GM21529 (cell line): ENCODE measurements at regions not wholly inside any gene's neighbourhood (a gene's known extent, or its start where the extent isn't known, plus 50 kb on each side); places are given as distances from the start of the nearest gene placed in this dataset.
"Not testable (repeated sequence)": the region's sequence is repeated elsewhere in the genome, so short reads cannot be mapped to it uniquely, and the experiment has no call there.

Experiments used
- ATAC-seq: cut with Tn5 transposase; IDR thresholded peaks from one replicate; pipeline ENCODE4 v1.9.1; 2021; ENCODE audit not compliant: unreplicated experiment

DNA sequence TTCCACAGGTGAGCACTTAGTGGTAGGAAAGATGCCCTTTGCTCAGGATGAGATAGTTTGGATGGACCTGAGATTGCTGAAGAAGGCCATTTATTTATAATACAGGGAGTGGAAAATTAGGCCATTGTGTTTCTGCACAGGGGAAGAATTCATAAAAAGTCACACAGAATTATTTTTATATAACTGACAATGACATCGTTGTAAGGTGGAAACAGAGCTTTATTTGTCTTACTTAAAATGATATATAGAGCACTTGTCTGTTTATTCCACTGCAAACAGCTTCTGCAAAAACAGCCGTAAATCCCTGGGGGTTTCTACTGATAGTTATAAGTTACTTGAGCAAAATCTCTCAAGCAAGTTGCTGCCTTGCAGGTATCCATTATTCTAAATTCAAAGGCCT is 158.1 kb upstream of the ZNF521 start:
- ATAC-seq: no peak

DNA sequence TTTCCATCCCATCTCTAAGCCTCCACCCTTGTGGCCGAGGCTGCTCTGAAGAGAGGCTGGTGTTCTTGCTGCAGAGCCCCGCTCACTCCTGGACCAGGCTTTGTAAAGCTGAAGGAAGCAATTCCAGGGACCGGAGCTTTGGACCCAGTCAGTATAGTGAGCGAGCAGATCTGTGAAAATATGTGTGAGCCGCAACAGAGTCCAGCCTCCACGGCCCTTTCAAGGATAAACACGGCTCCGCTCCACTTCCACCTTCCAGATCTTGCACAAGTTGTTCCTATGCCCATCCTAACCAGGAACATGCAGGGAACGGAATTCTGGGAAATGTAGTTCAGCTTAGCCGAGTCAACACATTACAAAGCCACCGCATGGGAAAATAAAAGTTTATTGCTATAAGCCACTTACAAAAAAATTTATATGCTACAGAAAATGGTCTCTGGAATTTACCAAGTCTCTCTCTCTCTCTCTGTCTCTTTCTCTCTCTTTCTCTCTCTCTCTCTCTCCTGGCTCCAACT is 151.7 kb upstream of the ZNF521 start:
- ATAC-seq: no peak

DNA sequence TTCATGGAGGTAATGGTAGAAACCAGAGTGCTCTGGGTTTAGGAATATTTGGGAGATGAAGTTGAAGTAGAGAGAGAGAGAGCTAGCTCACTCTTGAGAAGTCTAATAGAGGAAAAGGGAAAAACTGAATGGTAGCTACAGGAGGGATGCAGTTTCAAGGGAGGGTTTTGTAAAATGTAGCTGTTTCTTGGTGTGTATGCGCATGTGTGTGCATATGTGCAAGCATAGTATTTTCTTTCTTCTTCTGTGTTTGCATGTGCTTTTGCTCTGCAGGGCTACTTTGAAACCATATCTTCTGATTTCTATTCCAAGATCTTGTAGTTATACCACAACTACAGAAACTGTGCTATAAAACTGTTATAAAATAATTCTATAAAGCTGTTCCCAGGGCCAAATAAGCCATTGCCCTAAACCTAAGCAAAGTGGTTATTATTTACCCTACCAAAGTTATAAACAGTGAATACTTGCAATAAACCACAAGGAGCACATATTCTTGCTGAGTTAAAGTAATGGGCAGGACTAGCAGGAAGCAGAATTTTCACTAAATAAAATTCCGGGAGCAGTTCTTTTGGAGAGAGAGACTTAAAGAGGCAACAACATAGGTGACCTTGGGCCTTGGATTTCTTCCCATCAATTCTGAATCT is 145.3 kb upstream of the ZNF521 start:
- no peak for ATAC-seq

DNA sequence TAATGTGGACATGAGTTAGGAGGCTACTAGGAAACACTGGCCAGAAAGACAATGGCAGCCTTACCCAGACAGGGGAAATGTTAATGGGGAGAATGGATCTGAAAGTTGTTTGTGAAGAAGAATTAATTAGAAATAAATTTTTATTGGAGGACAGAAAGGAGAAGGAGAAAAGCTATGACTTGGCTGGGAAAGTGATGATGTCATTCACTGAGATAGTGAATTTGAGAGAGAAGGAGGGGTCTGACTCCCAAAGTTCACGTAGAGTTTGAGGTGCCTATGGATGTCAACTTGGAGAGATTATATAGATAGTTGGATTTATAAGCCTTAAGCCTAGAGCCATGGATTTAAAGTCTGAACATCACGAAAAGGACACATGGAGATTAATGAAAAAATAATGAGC is 144.6 kb upstream of the ZNF521 start:
- ATAC-seq: no peak

DNA sequence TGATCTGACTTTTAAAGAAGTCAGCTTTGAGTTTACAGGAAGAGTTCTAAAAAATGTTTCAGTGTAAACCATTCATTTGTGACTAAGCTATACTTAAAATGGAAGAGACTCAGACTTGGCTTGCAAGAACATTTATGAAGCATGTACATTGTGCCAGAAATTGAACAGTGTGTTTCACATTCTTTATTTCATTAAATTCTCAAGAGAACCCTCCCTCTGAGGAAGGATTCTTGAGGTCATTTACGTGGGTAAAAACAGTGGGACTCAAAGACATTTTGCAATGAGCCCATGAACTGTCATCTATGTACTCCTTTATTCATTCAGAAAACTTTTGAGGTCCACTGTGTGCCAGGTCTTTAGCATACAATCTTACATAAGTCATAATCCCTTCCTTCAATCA is 143.6 kb upstream of the ZNF521 start:
- ATAC-seq: no peak

DNA sequence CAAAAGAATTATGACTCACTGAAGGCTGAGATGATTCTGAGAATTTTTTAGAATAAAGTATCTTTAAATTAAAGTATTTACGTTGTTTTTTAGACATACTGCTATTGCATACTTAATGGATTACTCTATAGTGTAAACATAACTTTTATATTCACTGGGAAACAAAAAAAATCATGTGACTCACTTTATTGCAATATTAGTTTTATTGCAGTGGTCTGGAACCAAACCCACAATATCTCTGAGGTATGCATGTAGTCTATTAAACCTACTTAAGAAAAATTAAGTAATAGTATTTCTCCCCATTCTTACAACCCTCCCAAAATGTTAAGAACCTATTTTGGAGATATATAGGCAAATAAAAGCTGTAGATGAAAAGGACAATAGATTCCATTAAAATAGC is 142.9 kb upstream of the ZNF521 start:
- no peak for ATAC-seq

DNA sequence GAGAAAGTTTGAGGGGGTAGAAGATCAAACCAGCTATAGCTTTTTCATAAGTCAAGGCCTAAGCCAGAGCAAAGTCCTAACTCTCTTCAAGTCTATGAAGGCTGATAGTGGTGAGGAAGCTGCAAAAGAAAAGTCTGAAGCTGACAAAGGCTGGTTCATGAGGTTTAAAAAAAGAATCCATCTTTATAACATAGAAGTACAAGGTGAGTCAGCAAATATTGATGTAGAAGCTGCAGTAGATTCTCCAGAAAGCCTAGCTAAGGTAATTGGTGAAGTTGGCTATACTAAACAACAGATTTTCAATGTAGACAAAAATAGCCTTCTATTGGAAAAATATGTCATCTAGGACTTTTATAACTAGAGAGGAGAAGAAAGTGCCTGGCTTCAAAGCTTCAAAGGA is 141.4 kb upstream of the ZNF521 start:
- ATAC-seq: no peak

DNA sequence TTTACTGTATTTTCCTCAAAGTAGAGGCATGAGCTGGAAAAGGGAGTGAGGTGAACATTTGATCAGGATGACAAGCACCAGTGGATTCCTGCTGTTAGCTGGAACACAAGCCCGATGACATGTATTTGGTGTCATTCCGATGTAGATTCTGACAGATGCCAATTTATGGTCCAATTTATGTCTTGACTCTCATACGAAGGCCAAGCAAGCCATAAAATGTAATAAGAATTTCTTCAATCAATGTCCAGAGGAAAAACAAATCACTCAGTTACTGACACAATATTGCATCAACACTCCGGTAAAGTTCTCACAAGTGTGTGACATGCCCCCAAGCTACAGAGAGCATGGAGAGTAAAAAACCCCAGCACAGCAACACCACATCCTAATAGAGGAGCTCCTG is 138.3 kb upstream of the ZNF521 start:
- no peak for ATAC-seq

DNA sequence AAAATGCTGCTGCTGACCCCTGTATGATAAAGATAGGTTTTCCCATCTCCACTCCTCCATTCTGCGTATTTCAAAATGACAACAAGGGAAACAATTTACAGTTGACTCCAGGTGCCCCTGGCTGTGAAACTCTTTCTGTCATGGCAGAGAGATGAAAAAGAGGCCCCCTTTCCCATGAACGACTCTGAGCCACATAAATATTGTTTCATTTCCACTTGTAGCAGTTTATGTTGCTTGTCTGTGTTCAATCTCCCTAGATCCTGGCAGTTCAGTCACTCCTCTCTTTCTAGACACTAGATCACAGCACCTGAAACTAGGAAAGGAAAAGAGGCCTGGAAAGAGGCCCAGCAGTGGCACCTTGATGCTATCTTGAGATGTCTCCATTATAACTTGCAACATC is 121.0 kb upstream of the ZNF521 start:
- ATAC-seq: no peak

DNA sequence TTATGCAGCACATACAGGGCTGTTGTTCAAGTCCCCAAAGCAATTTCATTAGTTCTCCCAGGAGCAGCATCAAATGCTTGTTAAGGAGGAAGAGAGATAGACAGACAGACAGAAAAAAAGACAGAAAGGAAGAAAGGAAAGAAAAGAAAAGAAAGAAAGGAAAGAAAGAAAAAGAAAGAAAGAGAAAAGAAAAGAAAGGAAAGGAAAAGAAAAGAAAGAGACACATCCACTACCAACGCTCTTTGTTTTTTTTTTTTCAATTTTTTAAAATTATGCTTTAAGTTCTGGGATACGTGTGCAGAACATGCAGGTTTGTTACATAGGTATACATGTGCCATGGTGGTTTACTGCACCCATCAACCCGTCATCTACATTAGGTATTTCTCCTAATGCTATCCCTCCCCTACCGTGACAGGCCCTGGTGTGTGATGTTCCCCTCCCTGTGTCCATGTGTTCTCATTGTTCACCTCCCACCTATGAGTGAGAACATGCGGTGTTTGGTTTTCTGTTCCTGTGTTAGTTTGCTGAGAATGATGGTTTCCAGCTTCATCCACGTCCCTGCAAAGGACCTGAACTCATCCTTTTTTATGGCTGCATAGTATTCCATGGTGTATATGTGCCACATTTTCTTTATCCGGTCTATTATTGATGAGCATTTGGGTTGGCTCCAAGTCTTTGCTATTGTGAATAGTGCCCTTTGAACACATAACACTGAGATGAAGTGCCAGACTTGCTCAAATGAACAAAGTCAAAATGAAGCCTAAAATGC is 119.0 kb upstream of the ZNF521 start:
- ATAC-seq: not testable (repeated sequence)

DNA sequence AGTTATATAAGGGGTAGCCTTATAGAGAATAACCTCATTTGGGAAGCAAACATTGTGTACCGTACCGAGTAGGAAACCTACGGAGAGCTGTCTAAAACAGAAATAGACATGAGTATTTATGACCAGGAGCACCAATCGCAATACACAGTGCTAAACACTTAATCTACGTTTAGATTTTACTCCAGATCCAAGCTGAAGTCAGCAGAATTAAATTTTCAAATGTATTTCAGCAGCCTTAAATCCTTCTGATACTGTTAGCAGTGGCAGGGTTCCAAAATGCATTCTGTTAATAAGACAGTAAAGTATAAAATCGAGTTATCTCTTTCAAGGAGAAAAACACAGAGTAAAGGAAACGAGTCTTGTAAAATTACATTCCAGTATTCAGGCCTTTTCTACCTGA is 118.1 kb upstream of the ZNF521 start:
- no peak for ATAC-seq

DNA sequence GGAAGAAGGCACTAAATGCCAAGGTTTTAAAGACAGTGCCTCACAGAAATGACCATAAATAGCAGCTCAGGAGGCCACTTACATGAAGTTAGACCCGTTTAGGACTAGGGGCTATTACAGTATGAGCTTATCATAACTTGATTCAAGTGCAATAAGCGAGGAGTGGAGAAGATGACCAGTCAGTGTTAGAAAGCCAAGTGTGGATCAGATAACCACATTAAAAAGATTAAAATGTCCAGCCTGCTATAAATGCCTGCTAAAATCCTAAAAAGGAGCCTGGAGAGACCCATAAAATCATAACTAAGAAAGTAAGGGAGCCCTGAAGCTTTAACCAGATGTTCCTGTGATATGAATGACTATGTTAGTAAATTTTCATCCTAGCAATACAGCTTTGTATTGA is 117.5 kb upstream of the ZNF521 start:
- ATAC-seq: no peak

DNA sequence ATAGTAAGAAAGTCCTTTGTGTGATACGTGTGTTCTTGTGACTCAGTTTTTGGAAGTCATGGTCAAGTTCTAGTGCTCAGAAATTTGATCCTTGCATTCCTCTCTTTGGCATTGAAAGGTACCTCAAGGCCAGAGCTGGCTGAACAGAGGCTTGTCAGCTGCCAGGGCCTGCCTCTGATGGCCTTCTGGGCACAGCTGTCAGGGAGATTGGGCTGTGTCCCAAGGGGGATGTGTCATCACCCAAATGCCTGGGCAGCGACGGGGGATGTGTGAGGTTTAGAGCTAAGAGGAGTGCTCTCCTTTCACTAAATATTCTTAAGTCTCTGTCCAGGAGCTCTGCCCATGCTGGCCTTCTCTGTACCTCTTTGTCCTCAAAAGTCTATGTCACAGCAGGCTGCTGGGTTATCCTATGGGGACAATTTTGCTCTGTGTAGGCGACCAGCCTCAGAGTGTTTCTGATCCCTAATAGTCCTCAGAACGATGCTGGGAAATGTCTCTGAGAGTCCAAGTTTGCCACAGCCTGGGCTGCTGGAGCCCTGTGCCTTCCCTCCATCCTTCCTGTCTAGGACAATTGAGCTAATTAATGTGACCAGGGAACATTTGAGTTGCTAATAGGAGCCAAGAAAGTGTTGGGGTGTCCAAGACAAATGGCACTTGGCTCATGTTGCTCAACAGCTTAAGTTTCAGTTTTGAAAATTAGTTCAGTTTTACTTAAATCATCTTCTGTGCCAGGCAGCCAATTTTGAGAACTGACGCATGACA is 115.4 kb upstream of the ZNF521 start:
- ATAC-seq: no peak

DNA sequence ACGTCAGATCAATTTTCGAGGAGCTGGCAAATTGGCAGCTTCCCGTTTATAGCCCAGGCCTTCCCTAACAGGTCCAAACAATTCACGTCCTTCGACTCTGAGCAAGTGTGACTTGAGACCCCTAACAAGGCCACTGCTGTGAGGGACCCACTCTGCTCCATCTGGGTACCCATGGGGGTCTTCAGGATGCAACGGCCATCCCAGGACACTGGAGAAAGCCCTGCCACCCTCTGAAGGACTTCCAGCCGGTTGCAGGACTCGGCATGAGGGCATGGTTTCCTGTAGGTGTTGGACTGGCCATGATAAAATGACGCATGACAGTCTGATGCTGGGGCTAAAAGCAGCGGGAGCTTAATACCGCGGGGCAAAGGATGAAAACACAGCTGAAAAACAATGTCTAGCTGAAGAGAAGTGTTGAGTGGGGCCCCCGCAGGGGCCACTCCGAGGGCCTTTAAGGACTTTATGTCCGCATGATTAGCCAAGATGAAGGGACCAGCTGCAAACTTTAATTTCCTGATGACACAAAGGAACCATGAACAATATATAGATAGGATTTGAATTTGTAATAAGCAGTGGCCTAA is 113.3 kb upstream of the ZNF521 start:
- ATAC-seq: no peak

DNA sequence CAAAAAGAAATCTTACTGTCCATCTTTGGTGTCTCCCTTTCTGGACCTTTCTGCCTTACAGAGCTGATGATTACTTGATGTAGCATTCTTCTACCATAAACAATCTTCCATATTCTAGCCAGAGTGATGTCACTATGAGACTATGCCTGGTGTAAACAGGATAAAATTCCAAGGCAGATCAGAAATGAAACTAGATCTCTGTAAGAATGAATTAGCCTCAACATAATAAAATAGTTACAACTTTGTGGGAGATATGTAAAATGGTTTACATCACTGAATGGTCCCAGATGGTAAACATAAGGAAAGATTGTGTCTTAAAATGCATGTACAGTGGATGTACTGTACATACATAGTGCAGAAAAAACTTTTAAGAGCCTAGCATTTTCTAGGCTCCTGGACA is 112.3 kb upstream of the ZNF521 start:
- ATAC-seq: no peak

DNA sequence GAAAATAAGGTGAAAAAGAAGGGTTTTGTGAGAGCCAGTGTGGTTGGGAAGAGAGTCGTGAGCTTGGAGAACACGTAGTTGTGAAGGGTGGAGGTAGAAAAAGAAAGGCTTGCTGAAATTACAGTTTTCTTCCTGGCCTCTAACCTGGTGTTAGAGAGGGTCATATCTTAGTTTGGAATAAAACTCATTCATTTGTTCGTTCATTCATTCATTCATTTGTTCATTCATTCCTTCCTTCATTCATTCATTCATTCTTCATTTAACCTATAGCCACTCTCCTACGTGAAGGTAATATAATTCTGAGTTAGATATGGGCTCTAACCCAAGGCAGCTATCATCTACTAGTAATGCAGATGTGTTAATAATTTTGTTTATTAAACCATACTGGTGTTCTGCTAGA is 111.8 kb upstream of the ZNF521 start:
- no peak for ATAC-seq

DNA sequence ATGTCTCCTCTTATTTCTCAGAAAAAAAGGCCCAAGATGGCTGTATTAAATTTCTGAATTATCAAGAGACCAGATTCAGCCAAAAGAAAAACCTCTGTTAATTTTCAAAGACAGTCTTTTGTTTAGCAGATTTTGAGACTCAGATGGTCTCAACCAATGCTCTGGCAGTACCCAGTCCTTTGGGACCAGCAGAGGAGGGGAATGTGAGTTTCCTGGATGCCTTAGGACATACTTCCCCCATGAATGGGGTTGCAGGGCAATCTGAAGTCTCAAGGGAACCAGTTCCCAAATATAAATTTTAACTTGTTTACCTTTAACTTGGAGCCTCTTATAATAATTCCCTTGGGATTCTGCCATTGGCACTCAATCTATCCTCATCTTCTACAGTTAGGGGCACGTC is 107.8 kb upstream of the ZNF521 start:
- ATAC-seq: no peak

DNA sequence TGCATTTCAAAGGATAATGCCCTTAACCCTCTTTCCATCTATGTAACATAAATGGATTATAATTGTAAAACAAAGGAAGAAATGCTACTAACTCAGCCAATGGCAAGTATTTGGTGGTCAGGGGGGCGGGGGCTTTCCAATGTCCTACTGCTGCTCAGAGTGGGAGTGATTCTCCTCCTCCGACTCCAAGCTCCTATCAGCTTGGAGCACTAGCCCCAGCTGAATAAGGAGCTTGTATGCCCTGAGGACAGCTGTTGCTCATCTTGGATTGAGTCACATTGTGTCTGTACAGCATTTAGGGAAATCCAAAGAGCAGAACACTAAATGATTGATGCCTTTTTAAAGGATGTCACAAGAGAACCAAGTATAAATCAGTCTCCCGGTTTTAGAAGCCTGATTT is 105.6 kb upstream of the ZNF521 start:
- no peak for ATAC-seq

DNA sequence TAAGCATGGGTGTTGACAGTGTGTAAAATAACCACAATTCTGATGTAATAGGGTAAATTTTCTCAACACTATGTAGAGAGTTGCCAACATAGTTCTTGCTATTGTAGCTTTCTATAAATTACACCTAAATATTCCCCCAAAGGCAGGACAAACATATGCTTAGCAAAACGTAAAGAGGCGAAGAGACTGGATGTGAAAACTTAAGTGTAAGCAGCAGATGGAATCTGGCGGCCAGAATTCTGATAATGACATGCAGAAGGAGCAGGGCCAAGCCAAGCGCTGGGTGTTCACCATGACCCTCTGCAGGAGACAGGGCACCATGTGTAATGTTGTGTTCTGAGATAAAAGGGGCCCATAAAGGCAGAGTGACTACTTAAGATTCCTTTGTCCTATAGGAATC is 105.2 kb upstream of the ZNF521 start:
- no peak for ATAC-seq

DNA sequence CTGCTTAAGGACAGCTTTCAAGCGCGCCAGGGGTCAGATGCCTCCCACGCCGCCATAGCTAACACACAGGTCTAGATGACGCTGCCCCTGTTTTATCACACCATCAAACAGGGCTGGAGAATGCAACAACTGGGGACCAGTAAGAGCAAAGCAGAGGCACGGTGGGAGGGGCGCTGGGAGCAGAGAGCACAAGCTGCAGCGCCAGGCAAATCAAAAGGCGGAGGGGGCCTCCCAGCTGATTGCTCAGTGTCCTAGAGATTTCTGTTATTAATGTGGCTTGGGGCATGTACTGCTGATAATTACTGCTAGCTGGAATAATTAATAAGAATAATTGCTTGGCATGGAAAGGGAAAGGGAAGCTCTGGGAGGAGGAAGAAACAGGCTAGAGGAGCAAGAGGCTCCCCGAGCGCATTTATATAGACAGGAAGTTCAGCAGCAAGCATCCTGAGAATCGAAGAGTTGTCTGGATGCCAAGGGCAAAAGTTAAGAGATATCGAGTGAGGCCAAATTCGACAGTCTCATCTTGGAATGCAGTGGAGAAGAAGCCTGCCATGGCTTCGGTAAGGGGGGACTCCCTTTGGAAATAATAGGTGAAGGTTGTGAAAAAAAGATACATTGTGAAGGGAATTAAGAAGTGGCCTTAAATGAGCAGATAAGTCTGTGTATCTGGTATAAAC is 104.5 kb upstream of the ZNF521 start:
- no peak for ATAC-seq

DNA sequence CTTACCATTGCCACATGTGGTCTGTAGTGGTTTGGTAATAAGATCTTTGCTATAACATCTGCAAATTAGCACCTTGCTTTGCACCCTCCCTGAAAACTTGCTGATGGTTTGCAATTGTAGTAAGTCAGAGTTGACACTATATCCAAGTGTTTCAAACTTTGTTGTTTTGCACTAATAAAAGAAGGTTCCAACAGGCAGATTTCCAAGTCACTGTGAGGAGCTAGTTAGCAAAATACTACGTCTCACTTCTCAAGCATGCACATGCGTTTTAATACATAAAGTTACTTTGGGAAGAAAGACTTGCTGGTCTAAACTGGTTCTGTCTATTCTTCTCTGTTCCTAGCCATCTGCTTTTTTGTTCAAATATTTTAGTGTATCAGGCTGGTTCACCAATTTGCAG is 103.7 kb upstream of the ZNF521 start:
- ATAC-seq: no peak
